ENCODE measurements at regions not wholly inside any gene's neighbourhood (a gene's known extent, or its start where the extent isn't known, plus 50 kb on each side); places are given as distances from the start of the nearest gene placed in this dataset.

GRCh38 chr11:33515347-33515746 lies 185.3 kb downstream of the C11orf91 start:
- TF ChIP-seq POLR2AphosphoS5 (IDR thresholded peaks at IDR 0.05; ENCODE audit: borderline replicate concordance, low read depth, low read length) (no peak), EZH2 (IDR thresholded peaks at IDR 0.05) (no peak), FOXP2 (optimal IDR thresholded peaks at IDR 0.05; ENCODE audit: control extremely low read depth, extremely low read length, insufficient read depth) (no peak)
